Liver (tissue), 7 donors: ENCODE measurements at regions not wholly inside any gene's neighbourhood (a gene's known extent, or its start where the extent isn't known, plus 50 kb on each side); places are given as distances from the start of the nearest gene placed in this dataset.

Experiments used
- DNase-seq: peaks from one replicate; pipeline ENCODE4 v3.0.0-alpha.2; 2017; ENCODE audit warnings: low spot score
- H3K27ac ChIP-seq, 2 donors: one replicate each; pipeline ENCODE4 v1.7.0; 2013; ENCODE audit warnings: inconsistent platforms in 2 of 2, low read length in 2 of 2, control low read depth in 1 of 2, low read depth in 1 of 2, mild to moderate bottlenecking in 1 of 2
- H3K27me3 ChIP-seq, 4 donors: one replicate each; pipeline versions ENCODE4 v1.6.1 to v1.7.0; 2013; ENCODE audit warnings: low read length in 3 of 4, inconsistent platforms in 1 of 4, mild to moderate bottlenecking in 1 of 4, moderate library complexity in 1 of 4; ENCODE audit not compliant: control insufficient read depth in 4 of 4, insufficient read depth in 4 of 4
- H3K36me3 ChIP-seq, 4 donors: one replicate each; pipeline versions ENCODE4 v1.6.1 to v1.7.0; 2013; ENCODE audit warnings: low read length in 3 of 4, mild to moderate bottlenecking in 3 of 4, low read depth in 1 of 4, moderate library complexity in 1 of 4; ENCODE audit not compliant: control insufficient read depth in 4 of 4, insufficient read depth in 3 of 4
- H3K4me1 ChIP-seq, 4 donors: one replicate each; pipeline versions ENCODE4 v1.6.1 to v1.7.0; 2013; ENCODE audit warnings: low read length in 3 of 4, mild to moderate bottlenecking in 3 of 4, moderate library complexity in 1 of 4; ENCODE audit not compliant: control insufficient read depth in 4 of 4, insufficient read depth in 4 of 4
- H3K4me3 ChIP-seq, 3 donors: one replicate each; pipeline versions ENCODE4 v1.6.1 to v1.7.0; 2013; ENCODE audit warnings: low read length in 3 of 3, control low read depth in 1 of 3, low read depth in 1 of 3, mild to moderate bottlenecking in 1 of 3
- H3K9ac ChIP-seq, 2 donors: one replicate each; pipeline ENCODE4 v1.7.0; 2013; ENCODE audit warnings: low read length in 2 of 2, mild to moderate bottlenecking in 2 of 2, moderate library complexity in 2 of 2, control low read depth in 1 of 2, low read depth in 1 of 2
- H3K9me3 ChIP-seq, 4 donors: one replicate each; pipeline versions ENCODE4 v1.6.1 to v1.7.0; 2013; ENCODE audit warnings: low read length in 3 of 4; ENCODE audit not compliant: control insufficient read depth in 4 of 4
- ATF3 ChIP-seq: IDR thresholded peaks from 2 replicates; pipeline ENCODE4 v1.6.1; 2016; ENCODE audit warnings: antibody characterized with exemption
- EGR1 ChIP-seq, 2 donors: IDR thresholded peaks; 2 replicates each; pipeline ENCODE4 v1.6.1; 2016 to 2018; ENCODE audit warnings: antibody characterized with exemption in 2 of 2, low read depth in 2 of 2
- FOXA2 ChIP-seq: IDR thresholded peaks from 2 replicates; pipeline ENCODE4 v1.6.1; 2016; ENCODE audit warnings: antibody characterized with exemption
- GABPA ChIP-seq, 2 donors: IDR thresholded peaks in 1 of 2; conservative IDR thresholded peaks in 1 of 2; 2 replicates each; pipeline ENCODE4 v1.6.1; 2016; ENCODE audit warnings: antibody characterized with exemption in 2 of 2, mild to moderate bottlenecking in 1 of 2, moderate library complexity in 1 of 2
- HNF4A ChIP-seq, 2 donors: conservative IDR thresholded peaks; 2 replicates each; pipeline ENCODE4 v1.6.1; 2016; ENCODE audit warnings: antibody characterized with exemption in 2 of 2, mild to moderate bottlenecking in 2 of 2
- HNF4G ChIP-seq: IDR thresholded peaks from 2 replicates; pipeline ENCODE4 v1.6.1; 2016; ENCODE audit warnings: antibody characterized with exemption
- JUND ChIP-seq, 2 donors: IDR thresholded peaks; 2 replicates each; pipeline ENCODE4 v1.6.1; 2016; ENCODE audit warnings: antibody characterized with exemption in 2 of 2
- MAX ChIP-seq: IDR thresholded peaks from 2 replicates; pipeline ENCODE4 v1.6.1; 2016; ENCODE audit warnings: antibody characterized with exemption
- NR2F2 ChIP-seq: IDR thresholded peaks from 2 replicates; pipeline ENCODE4 v1.6.1; 2016; ENCODE audit warnings: antibody characterized with exemption
- REST ChIP-seq: IDR thresholded peaks from 2 replicates; pipeline ENCODE4 v1.6.1; 2016; ENCODE audit warnings: antibody characterized with exemption, mild to moderate bottlenecking
- TAF1 ChIP-seq: conservative IDR thresholded peaks from 2 replicates; pipeline ENCODE4 v1.6.1; 2016; ENCODE audit warnings: antibody characterized with exemption, mild to moderate bottlenecking
- YY1 ChIP-seq: IDR thresholded peaks from 2 replicates; pipeline ENCODE4 v1.6.1; 2016; ENCODE audit warnings: antibody characterized with exemption, mild to moderate bottlenecking
- ZBTB33 ChIP-seq: IDR thresholded peaks from 2 replicates; pipeline ENCODE4 v1.6.1; 2016; ENCODE audit warnings: antibody characterized with exemption
- WGBS: extraction: QIAGEN DNeasy Blood & Tissue Kit; methylation state at CpG from one replicate; pipeline ENCODE4 v1.1.7; 2013; 5-methylcytosine and 5-hydroxymethylcytosine counted together
- donor health status: healthy.
- donor health status: healthy.
- donor health status: healthy.
- donor health status: healthy.

- Histone ChIP-seq H3K4me3 (no peak overlapping the region), H3K9me3 (peaks cover 0 to 6% (median under 1%) of the 10 kb centered on the region in 4 donors), H3K36me3 (no peaks in the 10 kb centered on the region), H3K9ac (no peak overlapping the region), H3K4me1 (no peaks in the 10 kb centered on the region), H3K27me3 (no peaks in the 10 kb centered on the region), H3K27ac (no peak overlapping the region)
- no peak for DNase-seq
- 53% methylated on average over 3 of the region's 3 CpGs for WGBS
- no peak for TF ChIP-seq MAX
- no peak for TF ChIP-seq HNF4G
- no peak for TF ChIP-seq FOXA2
- no peak for TF ChIP-seq ZBTB33
- TF ChIP-seq GABPA (IDR thresholded peaks at IDR 0.05 in 1 of 2, conservative IDR thresholded peaks at IDR 0.05 in 1 of 2) = no peak
- TF ChIP-seq JUND (IDR thresholded peaks at IDR 0.05) = no peak
- no peak for TF ChIP-seq HNF4A (conservative IDR thresholded peaks at IDR 0.05)
- TF ChIP-seq YY1 = no peak
- no peak for TF ChIP-seq EGR1 (IDR thresholded peaks at IDR 0.05; ENCODE audit: low read depth in 2 of 2)
- TF ChIP-seq TAF1 = no peak
- no peak for TF ChIP-seq ATF3
- no peak for TF ChIP-seq NR2F2
- TF ChIP-seq REST = no peak
Measured at GRCh38 chr7:42677751-42678699, 233.8 kb downstream of the C7orf25 start.

GRCh38 chr7:42674541-42674940 lies 237.3 kb downstream of the C7orf25 start:
- Histone ChIP-seq H3K9ac (no peak overlapping the region), H3K27me3 (no peaks in the 10 kb centered on the region), H3K4me1 (no peaks in the 10 kb centered on the region), H3K27ac (no peak overlapping the region), H3K9me3 (no peaks in the 10 kb centered on the region), H3K4me3 (no peak overlapping the region), H3K36me3 (no peaks in the 10 kb centered on the region)
- TF ChIP-seq YY1 (no peak), EGR1 (IDR thresholded peaks at IDR 0.05; ENCODE audit: low read depth in 2 of 2) (no peak), ATF3 (no peak), NR2F2 (no peak)
- DNase-seq = no peak
